ENCODE measurements at regions not wholly inside any gene's neighbourhood (a gene's known extent, or its start where the extent isn't known, plus 50 kb on each side); places are given as distances from the start of the nearest gene placed in this dataset.

- no peaks in the 10 kb centered on the region for H3K9me3 Mint-ChIP-seq
- peaks cover 2% of the 10 kb centered on the region for H3K4me1 Mint-ChIP-seq (ENCODE audit: low read depth)
- intact Hi-C loops (cut with micrococcal nuclease), result no loop called here
- H3K27ac Mint-ChIP-seq, result no peak overlapping the region
- CTCF ChIA-PET, result no interaction called here
- POLR2A ChIA-PET, result no interaction called here
- DNase-seq, result no peak
- H3K36me3 Mint-ChIP-seq, result no peaks in the 10 kb centered on the region
- no peak overlapping the region for H3K4me3 Mint-ChIP-seq
- H3K27me3 Mint-ChIP-seq, result peaks cover 2% of the 10 kb centered on the region
Observed at GRCh38 chr2:198424112-198424511, 619.7 kb downstream of the PLCL1 start.

GRCh38 chr2:198417836-198418235, 613.4 kb downstream of the PLCL1 start:
- Mint-ChIP-seq H3K4me1 (ENCODE audit: low read depth) (no peaks in the 10 kb centered on the region), H3K36me3 (no peaks in the 10 kb centered on the region), H3K27me3 (peaks cover 6% of the 10 kb centered on the region), H3K4me3 (no peak overlapping the region), H3K9me3 (no peaks in the 10 kb centered on the region), H3K27ac (no peak overlapping the region)
- ChIA-PET CTCF (no interaction called here), POLR2A (no interaction called here)
- no peak for DNase-seq
- intact Hi-C loops (cut with micrococcal nuclease), result no loop called here

DNA sequence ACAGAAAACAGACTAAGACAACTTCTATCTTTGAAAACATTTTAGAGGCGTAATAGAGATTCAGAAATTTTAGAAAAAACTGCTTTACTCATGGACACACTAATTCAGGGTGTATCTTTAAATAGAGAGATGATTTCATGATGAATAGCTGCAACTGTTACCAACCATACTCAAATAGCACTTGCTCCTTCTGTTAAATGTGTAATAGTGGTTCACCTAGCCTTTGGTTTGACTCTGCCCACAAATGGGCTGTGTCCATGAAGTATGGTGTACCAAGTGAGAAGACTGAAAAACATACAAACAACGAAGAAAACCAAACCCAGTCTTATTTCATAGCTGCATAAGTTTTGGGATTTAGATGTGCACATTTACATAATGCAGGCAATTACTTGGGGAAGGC, 610.6 kb downstream of the PLCL1 start:
- Mint-ChIP-seq H3K9me3 (no peaks in the 10 kb centered on the region), H3K4me3 (no peak overlapping the region), H3K36me3 (no peaks in the 10 kb centered on the region), H3K27ac (no peak overlapping the region), H3K4me1 (ENCODE audit: low read depth) (no peaks in the 10 kb centered on the region), H3K27me3 (peaks cover 8% of the 10 kb centered on the region)
- no peak for DNase-seq
- CTCF ChIA-PET, result interaction anchor here (0.6 kb wide), 1 partner anchor 423 kb away, joined by 3 read pairs; no protein-coding TSS in a partner anchor
- intact Hi-C loops (cut with micrococcal nuclease), result no loop called here
- POLR2A ChIA-PET, result no interaction called here

- no peaks in the 10 kb centered on the region for H3K36me3 Mint-ChIP-seq
- no peak overlapping the region for H3K4me3 Mint-ChIP-seq
- intact Hi-C loops (cut with micrococcal nuclease), result no loop called here
- H3K4me1 Mint-ChIP-seq (ENCODE audit: low read depth), result no peaks in the 10 kb centered on the region
- POLR2A ChIA-PET, result no interaction called here
- no peak overlapping the region for H3K27ac Mint-ChIP-seq
- DNase-seq, result no peak
- H3K9me3 Mint-ChIP-seq, result no peaks in the 10 kb centered on the region
- CTCF ChIA-PET, result interaction anchor here (0.8 kb wide), 1 partner anchor 1328 kb away, joined by 3 read pairs; no protein-coding TSS in a partner anchor
- peaks cover 6% of the 10 kb centered on the region for H3K27me3 Mint-ChIP-seq
Observed at GRCh38 chr2:198411936-198412335, 607.5 kb downstream of the PLCL1 start.

- ChIA-PET CTCF (no interaction called here), POLR2A (no interaction called here)
- Mint-ChIP-seq H3K27me3 (peaks cover 10% of the 10 kb centered on the region), H3K9me3 (no peaks in the 10 kb centered on the region), H3K4me3 (no peak overlapping the region), H3K4me1 (ENCODE audit: low read depth) (no peaks in the 10 kb centered on the region), H3K27ac (no peak overlapping the region), H3K36me3 (no peaks in the 10 kb centered on the region)
- DNase-seq, result no peak
- intact Hi-C loops (cut with micrococcal nuclease), result no loop called here
Observed at GRCh38 chr2:198408171-198408570, 603.8 kb downstream of the PLCL1 start.

GRCh38 chr2:198405311-198405710, 600.9 kb downstream of the PLCL1 start:
- Mint-ChIP-seq H3K27me3 (peaks cover 7% of the 10 kb centered on the region), H3K4me1 (ENCODE audit: low read depth) (no peaks in the 10 kb centered on the region), H3K36me3 (no peaks in the 10 kb centered on the region), H3K4me3 (no peak overlapping the region), H3K9me3 (no peaks in the 10 kb centered on the region), H3K27ac (no peak overlapping the region)
- POLR2A ChIA-PET, result no interaction called here
- CTCF ChIA-PET, result no interaction called here
- no peak for DNase-seq
- intact Hi-C loops (cut with micrococcal nuclease), result no loop called here

- ChIA-PET POLR2A (no interaction called here), CTCF (no interaction called here)
- H3K27ac Mint-ChIP-seq, result no peak overlapping the region
- peaks cover 2% of the 10 kb centered on the region for H3K27me3 Mint-ChIP-seq
- H3K4me1 Mint-ChIP-seq (ENCODE audit: low read depth), result no peaks in the 10 kb centered on the region
- no peak for DNase-seq
- no peak overlapping the region for H3K4me3 Mint-ChIP-seq
- intact Hi-C loops (cut with micrococcal nuclease), result no loop called here
- H3K36me3 Mint-ChIP-seq, result no peaks in the 10 kb centered on the region
- no peaks in the 10 kb centered on the region for H3K9me3 Mint-ChIP-seq
Observed at GRCh38 chr2:198401644-198402043, 597.3 kb downstream of the PLCL1 start.

- peaks cover 2% of the 10 kb centered on the region for H3K27me3 Mint-ChIP-seq
- intact Hi-C loops (cut with micrococcal nuclease), result no loop called here
- H3K9me3 Mint-ChIP-seq, result no peaks in the 10 kb centered on the region
- no peak for DNase-seq
- H3K4me1 Mint-ChIP-seq (ENCODE audit: low read depth), result no peaks in the 10 kb centered on the region
- ChIA-PET POLR2A (no interaction called here), CTCF (no interaction called here)
- H3K27ac Mint-ChIP-seq, result no peak overlapping the region
- no peak overlapping the region for H3K4me3 Mint-ChIP-seq
- no peaks in the 10 kb centered on the region for H3K36me3 Mint-ChIP-seq
Observed at GRCh38 chr2:198400999-198401398, 596.6 kb downstream of the PLCL1 start.

DNA sequence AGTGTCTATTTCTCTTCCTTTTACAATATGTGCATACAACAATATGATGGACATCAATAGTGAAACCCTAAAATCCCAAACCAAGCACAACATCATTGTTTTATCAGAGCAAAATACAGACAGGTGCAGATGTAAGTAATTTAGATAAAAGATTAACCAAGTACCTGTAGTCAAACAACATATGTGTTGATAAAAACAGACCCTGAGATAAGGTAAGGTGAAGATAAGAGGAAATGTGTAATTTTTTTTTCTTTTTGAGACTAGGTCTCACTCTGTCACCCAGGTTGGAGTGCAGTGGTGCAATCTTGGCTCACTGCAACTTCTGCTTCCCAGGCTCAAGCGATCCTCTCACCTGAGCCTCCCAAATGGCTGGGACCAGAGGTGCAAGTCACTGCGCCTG, 589.8 kb downstream of the PLCL1 start:
- Mint-ChIP-seq H3K27me3 (peaks cover 7% of the 10 kb centered on the region), H3K36me3 (no peaks in the 10 kb centered on the region), H3K4me3 (no peak overlapping the region), H3K9me3 (no peaks in the 10 kb centered on the region), H3K27ac (no peak overlapping the region), H3K4me1 (ENCODE audit: low read depth) (no peaks in the 10 kb centered on the region)
- intact Hi-C loops (cut with micrococcal nuclease), result no loop called here
- ChIA-PET CTCF (no interaction called here), POLR2A (no interaction called here)
- DNase-seq, result no peak

DNA sequence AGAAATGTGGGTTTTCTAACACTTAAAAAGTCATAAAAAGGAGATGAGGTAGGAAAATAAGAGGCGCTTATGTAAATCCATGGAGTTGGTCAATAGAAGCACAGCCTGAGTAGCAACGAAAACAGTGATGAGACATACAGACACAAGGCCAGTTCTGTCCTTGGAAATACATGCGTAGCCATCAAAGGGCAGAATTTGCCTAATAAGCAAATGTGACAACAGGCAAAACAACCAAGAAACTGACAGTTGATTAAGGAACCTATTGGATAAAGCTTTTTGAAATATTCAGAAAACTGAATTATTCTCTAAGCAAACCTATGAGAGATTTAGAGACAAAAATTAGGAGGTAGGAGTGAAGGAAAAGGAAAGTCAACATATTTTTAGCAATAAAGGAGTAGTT, 586.3 kb downstream of the PLCL1 start:
- H3K27me3 Mint-ChIP-seq, result peaks cover 10% of the 10 kb centered on the region
- ChIA-PET POLR2A (no interaction called here), CTCF (no interaction called here)
- no peaks in the 10 kb centered on the region for H3K36me3 Mint-ChIP-seq
- H3K27ac Mint-ChIP-seq, result no peak overlapping the region
- no peaks in the 10 kb centered on the region for H3K4me1 Mint-ChIP-seq (ENCODE audit: low read depth)
- no peaks in the 10 kb centered on the region for H3K9me3 Mint-ChIP-seq
- no peak overlapping the region for H3K4me3 Mint-ChIP-seq
- intact Hi-C loops (cut with micrococcal nuclease), result no loop called here
- DNase-seq, result no peak

DNA sequence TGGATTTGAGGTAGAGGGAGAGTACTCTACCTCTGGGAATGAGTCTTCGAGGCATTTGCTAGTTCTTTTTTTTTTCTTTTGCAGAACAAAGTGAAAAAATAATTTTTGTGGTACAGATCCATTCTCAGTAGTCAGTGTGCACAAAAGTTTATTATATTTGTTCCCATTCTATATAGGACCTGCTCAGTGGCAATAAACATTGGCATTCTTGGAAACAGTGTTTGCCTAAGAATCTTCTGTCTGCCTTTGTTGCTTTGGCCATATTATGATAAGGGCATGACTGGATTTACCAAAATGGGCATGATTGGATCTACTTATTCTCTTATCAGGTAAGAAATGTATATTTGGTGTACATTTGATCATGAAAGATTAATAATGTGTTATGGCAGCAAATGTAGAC, 583.3 kb downstream of the PLCL1 start:
- no peak for DNase-seq
- H3K4me1 Mint-ChIP-seq (ENCODE audit: low read depth), result no peaks in the 10 kb centered on the region
- intact Hi-C loops (cut with micrococcal nuclease), result no loop called here
- H3K9me3 Mint-ChIP-seq, result no peaks in the 10 kb centered on the region
- peaks cover 12% of the 10 kb centered on the region for H3K27me3 Mint-ChIP-seq
- H3K36me3 Mint-ChIP-seq, result no peaks in the 10 kb centered on the region
- POLR2A ChIA-PET, result no interaction called here
- H3K27ac Mint-ChIP-seq, result no peak overlapping the region
- CTCF ChIA-PET, result no interaction called here
- no peak overlapping the region for H3K4me3 Mint-ChIP-seq

DNA sequence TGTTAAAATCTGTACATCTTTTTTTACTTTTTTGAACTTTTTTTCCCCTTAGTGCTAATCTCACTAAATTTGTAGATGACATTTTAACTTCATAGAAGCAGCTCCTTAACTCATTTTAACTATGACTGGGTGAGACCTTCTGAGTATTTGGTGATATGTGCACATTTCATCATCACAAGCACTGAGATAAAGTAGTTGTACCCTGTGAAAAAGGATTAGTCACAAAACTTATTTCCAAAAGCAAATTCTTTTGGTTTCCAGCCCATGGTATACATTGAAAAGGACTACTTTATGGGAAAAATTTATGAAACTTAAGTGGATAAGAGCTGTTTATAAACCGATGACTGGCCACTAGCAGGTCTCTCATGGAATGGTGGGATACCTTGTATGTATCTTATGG, 581.5 kb downstream of the PLCL1 start:
- H3K27me3 Mint-ChIP-seq, result peaks cover 19% of the 10 kb centered on the region
- H3K4me3 Mint-ChIP-seq, result no peak overlapping the region
- intact Hi-C loops (cut with micrococcal nuclease), result no loop called here
- CTCF ChIA-PET, result no interaction called here
- H3K4me1 Mint-ChIP-seq (ENCODE audit: low read depth), result no peaks in the 10 kb centered on the region
- H3K36me3 Mint-ChIP-seq, result no peaks in the 10 kb centered on the region
- no peaks in the 10 kb centered on the region for H3K9me3 Mint-ChIP-seq
- no peak overlapping the region for H3K27ac Mint-ChIP-seq
- POLR2A ChIA-PET, result no interaction called here
- no peak for DNase-seq

DNA sequence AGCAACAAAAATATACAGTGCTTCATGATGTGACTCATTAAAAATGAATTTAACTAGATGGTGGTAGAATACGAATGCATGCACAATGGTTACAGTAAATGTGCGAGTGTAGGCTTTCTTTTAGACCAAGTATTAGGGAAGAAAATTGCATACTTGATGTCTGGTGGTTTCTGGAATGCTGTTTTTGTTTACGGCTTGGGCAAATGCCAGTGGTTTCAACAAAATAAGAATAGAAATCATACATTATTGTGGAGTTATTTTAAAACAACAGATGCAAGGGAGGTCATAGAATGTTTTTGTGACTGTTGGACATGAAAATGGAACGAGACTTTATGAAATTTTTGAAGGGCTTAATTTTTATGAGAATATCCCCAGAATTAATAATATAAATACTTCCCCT, 580.9 kb downstream of the PLCL1 start:
- Mint-ChIP-seq H3K9me3 (no peaks in the 10 kb centered on the region), H3K4me3 (no peak overlapping the region), H3K36me3 (no peaks in the 10 kb centered on the region), H3K27me3 (peaks cover 22% of the 10 kb centered on the region), H3K27ac (no peak overlapping the region), H3K4me1 (ENCODE audit: low read depth) (no peaks in the 10 kb centered on the region)
- POLR2A ChIA-PET, result no interaction called here
- intact Hi-C loops (cut with micrococcal nuclease), result no loop called here
- CTCF ChIA-PET, result no interaction called here
- no peak for DNase-seq

GRCh38 chr2:198383392-198383791, 579.0 kb downstream of the PLCL1 start:
- Mint-ChIP-seq H3K27me3 (peaks cover 23% of the 10 kb centered on the region), H3K9me3 (no peaks in the 10 kb centered on the region), H3K27ac (no peak overlapping the region), H3K4me1 (ENCODE audit: low read depth) (no peaks in the 10 kb centered on the region), H3K36me3 (no peaks in the 10 kb centered on the region), H3K4me3 (no peak overlapping the region)
- DNase-seq, result no peak
- POLR2A ChIA-PET, result no interaction called here
- CTCF ChIA-PET, result interaction anchor here (0.9 kb wide), 1 partner anchor 9 kb away, joined by 3 read pairs; no protein-coding TSS in a partner anchor
- intact Hi-C loops (cut with micrococcal nuclease), result no loop called here
